Putamen (tissue), 1 donor: ENCODE measurements at regions not wholly inside any gene's neighbourhood (a gene's known extent, or its start where the extent isn't known, plus 50 kb on each side); places are given as distances from the start of the nearest gene placed in this dataset.
"Not testable (repeated sequence)": the region's sequence is repeated elsewhere in the genome, so short reads cannot be mapped to it uniquely, and the experiment has no call there.

Experiments used
- DNase-seq: peaks from one replicate; pipeline ENCODE4 v3.0.0-alpha.2; 2016; ENCODE audit warnings: low spot score

DNA sequence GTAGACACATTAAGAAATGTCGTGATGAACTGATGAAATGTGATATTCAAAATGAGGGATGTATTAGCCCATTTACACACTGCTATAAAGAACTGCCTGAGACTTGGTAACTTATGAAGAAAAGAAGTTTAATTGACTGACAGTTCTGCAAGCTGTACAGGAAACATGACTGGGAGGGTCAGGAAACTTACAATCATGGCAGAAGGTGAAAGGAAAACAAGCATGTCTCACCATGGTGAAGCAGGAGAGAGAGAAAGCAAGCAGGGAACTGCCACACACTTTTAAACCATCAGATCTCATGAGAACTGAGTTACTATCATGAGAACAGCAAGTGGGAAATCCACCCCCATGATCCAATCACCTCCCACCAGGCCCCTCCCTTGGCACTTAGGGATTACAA, 1010.8 kb upstream of the CELF4 start:
- DNase-seq, result no peak

DNA sequence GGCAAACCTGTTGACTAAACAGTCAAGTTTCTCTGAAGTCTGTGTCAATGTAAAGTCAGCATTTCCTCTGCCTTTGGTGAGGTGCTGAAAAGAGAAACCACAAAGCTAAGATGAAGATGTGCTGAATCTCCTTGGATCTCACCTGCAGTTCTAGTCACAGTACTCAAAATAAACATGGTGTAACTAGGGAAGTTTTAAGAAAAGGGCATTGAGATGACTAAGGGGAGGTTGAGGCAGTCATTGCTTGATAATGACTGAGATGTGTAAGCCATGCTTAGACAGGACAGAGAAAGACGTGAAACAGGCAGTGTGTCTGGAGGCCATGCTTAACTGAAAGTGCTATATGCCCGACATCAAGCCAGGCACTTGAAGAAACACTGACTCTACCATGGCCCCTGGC, 1010.0 kb upstream of the CELF4 start:
- no peak for DNase-seq

DNA sequence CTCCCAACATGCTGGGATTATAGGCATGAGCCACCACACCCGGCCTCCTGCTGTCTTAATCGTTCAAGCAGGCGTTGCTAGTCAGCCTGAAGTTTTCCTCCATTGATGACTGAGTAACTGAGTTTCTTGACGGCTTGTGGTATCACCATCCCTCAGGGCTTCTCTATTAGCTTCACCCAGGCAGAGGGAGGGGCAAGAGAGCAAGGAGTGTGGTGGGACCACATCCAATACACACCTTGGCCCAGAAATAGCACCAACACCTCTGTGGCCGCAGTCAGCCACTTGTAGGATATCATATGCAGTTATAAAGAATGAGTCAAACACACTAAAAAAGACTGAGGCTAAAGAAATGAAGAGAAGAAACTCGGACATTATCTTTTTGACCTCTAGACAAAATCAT, 1009.4 kb upstream of the CELF4 start:
- DNase-seq, result no peak

DNA sequence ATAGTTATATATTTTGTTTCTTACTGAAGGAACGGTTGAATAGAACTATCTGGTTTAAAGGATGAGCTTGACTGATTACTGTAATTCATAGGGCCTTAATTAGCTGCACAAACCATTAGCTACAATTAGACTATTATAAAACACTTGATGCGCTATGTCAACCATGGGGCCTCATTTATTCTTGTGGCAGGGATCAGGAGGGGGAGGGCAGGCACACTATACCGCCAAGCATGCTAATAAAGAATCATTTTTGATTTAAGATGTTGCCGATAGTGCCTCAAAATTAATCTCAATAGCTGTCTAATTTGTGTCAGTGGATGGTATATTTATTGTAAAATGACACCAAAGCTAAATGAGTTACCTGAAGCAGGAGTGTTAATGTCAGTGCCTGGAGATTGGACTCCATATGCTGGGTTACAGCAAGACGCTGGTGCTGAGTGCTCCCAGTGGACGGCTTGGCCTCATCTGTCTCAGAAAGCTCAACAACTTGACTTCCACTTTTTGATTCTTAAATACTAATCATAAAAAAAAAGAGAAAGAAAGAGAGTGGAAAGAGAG, 1007.0 kb upstream of the CELF4 start:
- no peak for DNase-seq

DNA sequence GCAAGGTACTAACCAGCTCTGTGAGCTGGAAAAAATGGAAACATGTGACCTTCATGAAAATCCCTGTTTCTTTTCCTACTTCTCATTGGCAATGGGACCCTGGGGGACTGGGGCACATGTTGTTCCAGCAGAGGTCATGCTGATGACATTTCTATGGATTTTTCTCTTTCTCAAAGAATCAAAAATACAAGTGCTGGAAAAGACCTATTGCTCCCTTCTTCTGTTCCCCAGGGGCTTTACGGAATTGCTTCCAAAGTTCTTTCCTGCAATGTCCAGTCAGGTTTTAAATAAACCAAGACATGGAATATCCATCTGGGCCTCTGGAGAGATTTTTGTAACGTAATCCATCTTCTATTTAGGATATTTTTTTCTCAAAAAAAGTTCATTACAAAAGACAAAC, 1006.1 kb upstream of the CELF4 start:
- no peak for DNase-seq

DNA sequence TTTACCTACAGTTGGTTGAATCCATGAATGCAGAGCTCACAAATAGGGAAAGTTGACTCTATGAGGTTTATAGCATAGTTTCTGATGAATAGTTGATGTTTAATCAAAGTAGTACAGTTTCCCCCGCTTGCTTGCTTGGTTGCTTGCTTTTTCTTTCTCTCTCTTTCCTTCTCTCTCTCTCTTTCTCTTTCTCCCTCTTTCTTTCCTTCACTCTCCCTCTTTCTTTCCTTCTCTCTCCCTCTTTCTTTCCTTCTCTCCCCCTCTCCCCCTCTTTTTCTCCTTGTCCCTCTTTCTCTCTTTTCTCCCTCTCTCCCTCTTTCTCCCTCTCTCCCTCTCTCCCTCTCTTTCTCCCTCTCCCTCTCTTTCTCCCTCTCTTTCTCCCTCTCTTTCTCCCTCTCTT, 999.9 kb upstream of the CELF4 start:
- no peak for DNase-seq

DNA sequence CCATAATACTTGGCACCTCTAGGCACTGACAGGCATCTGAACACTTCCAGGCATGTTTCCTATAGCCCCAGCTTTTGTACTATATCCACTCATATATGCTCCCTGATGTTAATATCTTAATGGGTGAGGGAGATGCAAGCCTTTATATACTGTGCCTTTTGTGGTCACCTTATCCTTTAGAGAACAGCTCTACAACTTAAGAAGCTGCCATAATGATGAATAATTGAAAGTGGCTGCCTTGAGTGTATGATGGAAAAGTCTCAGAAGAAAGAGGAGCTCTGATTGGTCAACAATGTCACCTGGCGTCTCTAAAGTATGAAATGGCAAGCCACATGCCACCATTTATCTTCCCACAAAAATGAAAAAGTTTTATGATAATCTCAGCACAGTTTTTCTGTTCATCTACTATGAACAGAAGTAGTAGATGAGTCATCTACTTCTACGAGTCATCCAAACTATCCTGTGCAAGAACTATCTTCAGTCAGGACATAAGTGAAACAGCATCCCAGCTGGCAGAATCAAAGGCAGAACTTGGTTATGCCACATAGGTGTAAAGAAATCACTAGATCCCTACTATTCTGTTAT, 997.9 kb upstream of the CELF4 start:
- DNase-seq, result no peak

DNA sequence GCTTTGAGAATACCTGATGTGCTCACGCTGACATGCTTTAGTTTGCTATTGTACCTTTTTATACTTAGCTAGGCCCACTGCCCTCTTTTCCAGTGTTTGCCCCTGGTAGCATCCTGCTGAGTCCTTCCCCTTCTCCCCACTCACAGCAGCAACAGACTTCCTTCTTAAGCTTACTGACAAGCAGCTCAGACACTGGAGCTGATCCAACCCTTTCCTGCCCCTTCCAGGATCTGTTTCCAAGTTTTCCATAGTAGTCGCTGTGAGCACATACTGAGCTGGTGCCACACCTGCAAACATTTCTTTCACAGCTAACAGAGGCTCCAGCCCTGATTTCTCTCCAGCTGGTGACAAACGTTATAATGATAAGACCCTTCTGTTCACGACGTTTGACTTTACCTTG, 991.4 kb upstream of the CELF4 start:
- DNase-seq, result no peak

DNA sequence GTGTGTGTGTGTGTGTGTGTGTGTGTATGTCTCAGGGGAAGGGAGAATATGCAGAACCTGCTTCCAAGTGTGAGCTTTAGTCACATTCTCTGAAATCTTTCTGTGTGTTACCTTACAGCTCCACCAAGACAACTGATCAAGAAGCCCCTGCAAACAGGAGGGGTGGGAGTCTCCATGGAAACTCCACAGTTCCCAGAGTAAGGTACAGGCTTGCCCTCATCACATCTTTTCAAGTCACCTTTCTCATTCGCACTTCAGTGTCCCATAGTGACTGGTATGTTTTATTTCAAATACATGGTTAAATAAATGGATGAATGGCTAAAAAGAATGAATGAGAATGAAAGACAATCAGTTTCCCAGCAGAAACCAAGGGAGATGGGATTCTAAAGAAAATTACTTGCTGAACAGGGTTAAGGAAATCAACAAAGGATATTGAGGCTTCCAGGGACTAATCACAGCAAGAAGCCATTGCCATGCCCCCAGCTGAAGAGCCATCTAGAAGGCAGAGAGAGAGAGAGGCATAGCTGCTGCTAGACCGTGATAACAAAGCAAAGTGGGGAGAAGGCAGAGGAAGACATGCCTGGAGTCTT, 987.2 kb upstream of the CELF4 start:
- no peak for DNase-seq

DNA sequence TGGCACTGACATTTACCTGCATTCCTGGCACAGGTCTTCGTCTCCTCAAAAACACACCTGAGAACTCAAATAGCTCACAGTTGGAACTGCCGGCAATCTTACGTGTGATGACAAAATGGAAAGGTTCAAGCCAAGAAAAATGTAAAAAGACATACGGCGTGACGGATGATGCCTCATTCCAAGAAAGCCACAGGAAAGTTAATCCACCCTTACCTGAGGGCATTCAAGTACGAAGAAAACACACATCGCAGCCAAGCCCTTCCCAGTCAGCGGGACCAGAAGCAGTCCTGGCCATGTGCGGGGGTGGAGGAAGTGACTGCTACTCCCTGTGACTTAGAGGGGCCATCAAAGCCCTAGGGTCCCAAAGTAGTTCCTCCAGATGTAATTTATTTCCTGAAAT, 986.3 kb upstream of the CELF4 start:
- DNase-seq, result no peak

DNA sequence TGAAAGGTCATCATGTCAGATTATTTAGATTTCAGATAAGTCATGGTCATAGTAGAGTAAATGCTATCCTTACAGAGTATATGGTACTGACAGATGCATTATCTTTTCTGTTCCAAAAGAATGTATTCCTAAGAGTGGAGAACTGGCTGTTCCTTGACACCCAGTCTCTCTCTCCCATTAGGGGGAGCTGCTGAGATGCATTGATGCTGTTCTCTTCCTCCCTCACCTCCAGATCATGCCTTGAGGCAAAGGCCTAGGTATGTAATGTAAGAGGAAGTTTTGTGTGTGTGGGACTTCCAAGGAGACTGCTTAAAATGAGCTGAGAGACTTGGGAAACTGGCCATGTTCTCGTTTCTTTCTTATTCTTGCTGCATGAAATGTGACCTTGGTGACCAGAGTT, 979.5 kb upstream of the CELF4 start:
- no peak for DNase-seq

DNA sequence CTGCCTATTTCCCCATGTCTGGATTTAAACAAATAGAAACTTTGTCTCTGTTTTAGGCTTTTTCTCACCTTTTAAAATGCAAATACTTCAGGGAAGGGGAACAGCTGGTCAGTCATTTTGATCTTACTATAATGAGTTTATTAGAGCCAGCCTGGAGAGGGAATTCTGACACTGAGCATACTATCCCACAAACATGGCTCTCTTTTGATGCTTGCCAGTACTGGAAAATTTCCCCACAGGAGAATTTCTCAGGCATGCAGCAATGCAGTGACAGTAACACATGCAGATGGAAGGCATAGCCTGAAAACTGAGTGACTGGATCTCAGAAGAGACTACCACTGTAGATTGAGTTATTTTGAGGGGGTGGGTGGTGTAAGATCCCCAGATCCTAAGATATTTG, 974.3 kb upstream of the CELF4 start:
- DNase-seq, result no peak

DNA sequence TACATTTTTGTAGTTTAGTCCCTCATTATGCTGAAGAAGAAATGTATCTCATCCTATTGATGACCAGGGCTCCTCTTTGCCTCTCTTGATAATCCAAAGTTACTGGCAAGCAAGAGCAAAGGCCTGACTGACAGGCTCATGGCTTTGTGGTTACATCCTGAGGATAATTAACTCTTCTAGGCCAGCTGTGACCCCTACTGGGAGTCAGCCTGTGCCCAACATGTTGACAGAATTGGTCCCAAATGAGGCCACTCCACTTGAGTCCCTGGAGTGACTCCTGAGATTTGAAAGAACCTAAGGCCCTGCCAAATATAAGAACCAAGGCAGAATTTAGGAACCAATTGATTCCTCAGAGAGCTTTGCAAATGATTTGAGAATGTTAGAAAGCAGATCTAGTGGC, 973.8 kb upstream of the CELF4 start:
- no peak for DNase-seq

DNA sequence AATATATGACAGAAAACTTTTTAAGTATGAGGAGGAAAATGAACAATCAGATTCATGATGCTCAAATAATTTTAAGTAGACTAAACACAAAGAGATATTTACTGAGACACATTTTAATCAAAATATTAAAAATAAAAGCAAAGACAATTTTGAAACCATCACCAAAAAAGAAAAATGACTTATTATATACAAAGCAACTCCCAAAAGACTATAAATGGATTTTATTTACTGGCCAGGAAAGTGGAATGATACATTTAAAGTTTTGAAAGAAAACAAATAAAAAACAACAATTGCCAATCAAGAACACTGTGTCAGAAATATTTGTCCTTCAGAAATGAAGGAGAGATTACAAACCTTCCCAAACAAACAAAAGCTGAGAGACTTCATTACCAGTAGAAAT, 968.5 kb upstream of the CELF4 start:
- DNase-seq, result no peak

DNA sequence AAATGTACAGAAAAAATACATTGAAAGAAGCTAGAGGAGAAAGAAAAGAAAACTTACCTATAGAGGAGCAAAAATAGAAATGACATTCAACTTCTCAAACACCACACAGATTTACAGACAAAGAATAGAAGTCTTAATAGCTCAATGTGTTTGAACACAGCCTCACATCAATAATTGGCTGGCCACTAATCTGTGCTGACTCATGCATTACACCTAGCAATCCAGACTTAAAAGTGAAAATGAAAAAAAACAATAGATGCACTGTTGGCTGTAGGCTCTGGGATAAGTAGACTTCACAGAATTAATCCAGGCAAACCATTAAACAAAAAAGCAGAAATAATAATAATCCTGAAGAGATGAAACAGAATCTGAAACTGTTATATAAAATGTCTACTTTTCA, 961.3 kb upstream of the CELF4 start:
- DNase-seq, result no peak

DNA sequence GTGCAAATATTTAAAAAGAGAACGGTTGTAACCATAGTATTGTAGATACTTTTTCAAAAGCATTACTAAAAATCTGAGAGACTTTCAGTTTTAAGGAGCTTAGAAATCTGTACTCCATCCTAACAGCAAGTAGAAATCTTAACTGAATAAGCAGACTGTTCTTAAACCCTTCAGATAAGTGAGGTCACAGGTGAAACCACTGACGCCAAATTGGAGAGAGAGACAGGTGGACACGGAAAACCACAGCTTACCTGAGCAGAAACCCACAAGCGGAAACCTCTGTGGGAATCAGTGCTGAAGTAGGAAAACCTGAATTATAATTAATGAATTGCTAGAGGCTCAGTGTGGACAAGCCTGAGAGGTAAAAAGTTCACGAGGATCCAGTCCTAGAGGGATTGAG, 959.4 kb upstream of the CELF4 start:
- no peak for DNase-seq

DNA sequence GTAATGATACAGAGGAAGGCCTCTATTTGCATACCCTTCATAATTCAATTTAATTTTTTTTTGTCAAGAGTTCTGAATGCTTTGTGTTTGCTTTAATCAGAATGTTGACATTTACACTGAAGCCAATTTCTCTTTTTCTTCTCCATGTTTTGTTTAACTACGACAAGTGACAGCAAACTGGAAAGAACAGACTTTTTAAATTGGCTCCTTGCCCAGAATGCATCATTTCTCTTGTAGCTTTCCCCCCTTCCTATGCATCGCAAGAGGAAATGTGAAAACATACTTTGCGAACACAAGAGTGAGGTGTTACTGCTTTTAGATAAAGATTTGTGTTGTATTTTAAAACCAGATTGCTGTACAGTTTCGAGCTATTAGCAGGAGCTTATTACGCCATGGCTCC, 955.2 kb upstream of the CELF4 start:
- DNase-seq, result no peak

DNA sequence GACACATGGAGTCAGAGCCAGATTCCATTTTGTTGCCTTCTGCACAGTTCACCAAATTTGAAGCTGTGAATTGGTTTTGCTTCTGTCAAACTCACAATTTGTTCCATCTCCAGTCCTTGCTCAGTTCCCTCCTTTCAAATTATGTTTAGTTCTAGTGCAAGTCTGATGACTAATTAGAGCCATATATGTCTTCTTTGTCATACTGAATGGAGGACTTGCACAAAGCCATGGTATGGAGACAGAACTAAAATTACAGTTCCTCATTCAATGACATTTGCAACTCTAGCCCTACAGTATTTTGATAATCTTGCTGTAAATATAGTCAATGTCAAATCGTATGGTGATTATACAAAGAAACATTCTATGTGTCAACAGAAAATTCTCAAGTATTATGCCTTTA, 936.9 kb upstream of the CELF4 start:
- DNase-seq, result no peak

DNA sequence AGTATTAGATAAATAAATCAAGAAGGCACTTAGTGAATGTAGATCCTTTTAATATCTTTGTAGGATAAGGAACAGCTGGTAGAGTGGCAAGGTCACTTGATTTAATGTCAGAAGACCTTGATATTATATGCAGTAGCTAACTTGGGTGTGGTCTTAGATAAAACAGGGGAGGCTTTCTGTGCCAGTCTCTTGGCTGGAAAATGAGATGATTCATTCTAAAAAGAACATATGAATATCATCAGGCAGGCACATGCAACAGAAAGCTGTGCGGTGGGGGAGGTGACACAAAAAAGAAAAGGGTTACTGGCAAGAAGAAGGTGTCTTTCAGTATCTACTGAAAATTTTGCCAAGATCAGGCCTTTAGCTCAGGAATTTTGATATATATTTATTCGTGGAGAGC, 931.7 kb upstream of the CELF4 start:
- no peak for DNase-seq

DNA sequence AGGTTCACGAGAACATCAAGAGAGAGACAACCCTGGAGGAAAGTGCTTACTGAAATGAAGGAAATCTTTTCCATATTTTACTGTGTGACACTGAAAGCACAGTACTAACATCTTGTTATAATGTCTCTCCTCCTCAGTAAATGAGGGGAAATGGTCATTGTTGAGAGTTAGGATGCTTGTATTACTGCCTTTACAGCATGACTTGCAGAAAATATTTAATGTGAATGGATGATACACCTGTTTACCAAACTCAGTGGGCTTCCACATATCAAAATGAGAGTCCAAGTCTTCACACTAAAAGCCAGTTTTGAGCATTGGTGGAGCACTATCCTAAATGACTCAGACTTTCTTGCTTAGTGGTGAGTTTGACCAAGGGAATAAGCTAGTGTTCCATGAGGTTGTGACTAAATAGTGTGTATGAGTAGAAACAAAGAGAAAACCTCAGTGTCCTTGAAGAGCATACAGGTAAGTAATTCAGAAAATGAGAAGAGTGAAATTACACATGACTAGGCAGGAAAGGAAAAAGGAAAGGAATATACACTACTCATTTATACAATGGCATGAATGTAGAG, 930.7 kb upstream of the CELF4 start:
- DNase-seq, result no peak

DNA sequence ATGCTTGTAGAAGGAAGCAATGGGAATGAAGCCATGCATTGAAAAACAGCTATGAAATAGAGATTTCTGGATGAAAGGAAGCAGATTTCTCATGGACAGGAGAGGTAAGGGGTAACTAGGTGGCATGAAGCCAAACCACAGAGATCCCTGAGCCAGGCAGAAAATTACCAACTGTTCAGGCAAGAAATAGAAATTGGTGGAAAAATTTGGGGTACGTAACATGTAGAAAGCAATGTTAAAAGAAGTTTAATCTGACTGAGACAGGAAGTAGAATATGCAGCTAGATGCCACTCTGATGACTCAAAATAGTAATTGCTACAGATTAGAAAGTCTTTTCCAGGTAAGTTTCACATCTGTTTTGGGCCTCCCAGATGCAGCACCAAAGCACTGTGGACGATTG, 928.5 kb upstream of the CELF4 start:
- no peak for DNase-seq

DNA sequence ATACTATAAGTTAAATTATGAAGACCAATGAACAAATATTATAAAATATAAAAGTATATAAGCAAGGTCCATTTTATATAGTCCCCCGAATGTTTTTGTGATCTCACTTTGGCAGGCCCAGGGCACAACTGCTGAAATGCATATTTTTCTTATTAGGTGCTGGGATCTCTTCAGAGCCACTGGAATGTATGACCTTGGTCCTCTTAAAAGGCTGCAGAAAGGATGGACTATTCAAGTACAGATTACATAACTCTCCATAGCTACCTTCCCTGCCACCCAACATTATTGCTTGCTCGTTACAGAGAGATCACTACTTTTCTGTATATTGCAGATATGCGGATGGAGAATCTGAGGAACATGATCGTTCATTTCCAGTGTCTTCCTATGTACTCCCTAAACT, 925.6 kb upstream of the CELF4 start:
- DNase-seq, result no peak

DNA sequence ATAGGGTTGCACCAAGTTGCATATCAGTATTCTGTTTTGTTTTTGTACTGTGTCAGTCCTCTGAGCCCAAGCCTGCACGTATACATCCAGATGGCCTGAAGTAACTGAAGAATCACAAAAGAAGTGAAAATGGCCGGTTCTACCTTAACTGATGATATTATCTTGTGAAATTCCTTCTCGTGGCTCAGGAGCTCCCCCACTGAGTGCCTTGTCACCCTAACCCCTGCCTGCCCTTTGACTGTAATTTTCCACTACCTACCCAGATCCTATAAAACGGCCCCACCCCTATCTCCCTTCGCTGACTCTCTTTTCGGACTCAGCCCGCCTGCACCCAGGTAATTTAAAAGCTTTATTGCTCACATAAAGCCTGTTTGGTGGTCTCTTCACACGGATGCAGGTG, 924.1 kb upstream of the CELF4 start:
- DNase-seq, result not testable (repeated sequence)

DNA sequence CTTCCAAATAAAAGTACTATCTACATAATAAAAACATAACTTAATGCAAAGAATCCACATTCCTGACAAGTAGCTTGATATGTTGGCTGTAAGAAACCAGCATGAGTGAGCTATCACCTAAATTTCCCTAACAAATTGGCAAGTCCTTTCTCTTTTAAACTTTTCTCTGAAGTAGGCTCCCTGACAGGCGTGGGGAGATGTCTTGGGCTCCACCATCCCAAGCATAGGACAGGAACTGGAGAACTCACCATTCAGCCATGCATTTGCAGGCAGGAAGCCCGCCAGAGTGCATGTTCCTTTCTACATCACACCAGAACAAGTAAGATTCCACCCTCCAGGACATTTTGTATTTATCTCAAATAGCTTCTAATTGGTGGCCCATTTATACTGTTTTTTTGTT, 921.9 kb upstream of the CELF4 start:
- DNase-seq, result no peak
